NCI-H2081 treated with DMSO at 0.1 percent for 48 hours (cell line): ENCODE measurements at regions not wholly inside any gene's neighbourhood (a gene's known extent, or its start where the extent isn't known, plus 50 kb on each side); places are given as distances from the start of the nearest gene placed in this dataset.
"Not testable (repeated sequence)": the region's sequence is repeated elsewhere in the genome, so short reads cannot be mapped to it uniquely, and the experiment has no call there.

ENCODE experiments used
- DNase-seq: peaks from one replicate; lab custom pipeline; 2025; lab: John Stamatoyannopoulos, UW

DNA sequence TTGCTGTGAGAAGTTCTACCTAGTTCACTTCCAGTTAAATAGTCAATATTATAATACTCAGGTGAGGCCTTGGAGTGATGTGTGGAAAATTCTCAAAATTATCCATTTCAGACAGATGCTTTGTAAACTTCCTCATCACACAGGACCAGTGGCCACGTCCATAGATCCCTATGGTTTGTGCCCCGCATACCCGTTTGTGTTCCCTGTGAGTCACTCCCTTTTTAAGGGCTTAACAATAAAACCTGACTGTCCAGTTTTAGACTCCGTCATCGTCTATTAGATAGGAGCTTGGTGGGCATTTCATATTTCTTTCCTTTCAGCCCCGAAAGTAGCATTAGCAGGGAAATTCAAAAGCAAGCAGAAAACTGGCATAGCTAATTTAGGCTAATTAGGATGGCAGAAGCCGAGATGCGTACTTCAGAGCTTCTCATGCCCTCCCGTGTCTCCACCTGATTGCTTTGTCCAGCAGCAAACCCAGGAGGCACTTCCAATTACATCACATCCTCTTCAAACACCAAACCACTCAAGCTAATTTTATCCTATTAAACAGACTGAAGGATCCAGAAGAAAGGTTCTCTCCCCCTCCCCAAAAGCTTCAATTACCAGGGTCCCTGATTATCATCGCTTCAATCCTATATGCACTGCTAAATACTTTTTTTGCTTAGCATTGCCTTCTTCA, 186.6 kb upstream of the OTX2 start:
- no peak for DNase-seq

DNA sequence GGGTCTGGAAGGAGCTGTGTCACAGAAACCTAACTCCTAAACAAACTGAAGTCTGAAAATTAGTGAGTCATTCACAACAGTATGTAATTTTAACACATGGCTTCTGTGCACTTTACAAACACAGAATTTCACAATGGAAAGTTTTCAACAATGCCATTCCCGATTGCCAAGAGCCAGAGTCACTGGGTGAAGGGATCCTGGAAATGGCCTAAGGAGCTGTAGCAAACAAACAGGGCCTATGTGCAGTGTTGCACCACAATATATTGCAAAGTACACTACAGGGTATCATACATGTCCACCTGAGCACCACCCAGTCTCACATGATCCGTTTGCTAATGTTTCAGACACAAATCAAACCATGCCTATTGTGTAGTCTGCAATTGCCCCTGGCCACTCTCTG, 184.7 kb upstream of the OTX2 start:
- no peak for DNase-seq

- DNase-seq: no peak
Observed at GRCh38 chr14:56992332-56992820, 182.1 kb upstream of the OTX2 start.

GRCh38 chr14:56990991-56991627, 180.8 kb upstream of the OTX2 start:
- not testable (repeated sequence) for DNase-seq

GRCh38 chr14:56989359-56989758, 179.1 kb upstream of the OTX2 start:
- no peak for DNase-seq

GRCh38 chr14:56979936-56980335, 169.7 kb upstream of the OTX2 start:
- no peak for DNase-seq

GRCh38 chr14:56976211-56976610, 165.9 kb upstream of the OTX2 start:
- DNase-seq: no peak

- DNase-seq: no peak
Observed at GRCh38 chr14:56975521-56975920, 165.2 kb upstream of the OTX2 start.

GRCh38 chr14:56972948-56973347, 162.7 kb upstream of the OTX2 start:
- no peak for DNase-seq

GRCh38 chr14:56964895-56965294, 154.6 kb upstream of the OTX2 start:
- DNase-seq: no peak

DNA sequence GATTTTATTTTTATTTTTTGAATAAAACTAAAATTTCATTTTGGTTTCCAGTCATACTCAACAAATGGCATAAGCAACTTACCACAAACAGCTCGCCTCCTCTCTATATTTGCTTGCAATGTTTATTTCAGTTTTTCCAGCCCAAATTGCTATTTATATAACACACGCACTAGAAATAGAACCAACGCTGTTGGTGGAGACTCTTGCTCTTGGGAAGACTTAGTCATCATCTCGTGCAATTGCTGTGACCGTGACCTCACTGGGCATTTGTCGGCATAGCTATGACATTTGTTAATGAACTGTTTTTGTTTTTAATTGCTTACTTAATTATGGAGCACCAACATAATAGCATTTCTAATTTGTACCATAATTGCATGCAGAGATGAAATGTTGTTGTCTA, 153.1 kb upstream of the OTX2 start:
- no peak for DNase-seq

DNA sequence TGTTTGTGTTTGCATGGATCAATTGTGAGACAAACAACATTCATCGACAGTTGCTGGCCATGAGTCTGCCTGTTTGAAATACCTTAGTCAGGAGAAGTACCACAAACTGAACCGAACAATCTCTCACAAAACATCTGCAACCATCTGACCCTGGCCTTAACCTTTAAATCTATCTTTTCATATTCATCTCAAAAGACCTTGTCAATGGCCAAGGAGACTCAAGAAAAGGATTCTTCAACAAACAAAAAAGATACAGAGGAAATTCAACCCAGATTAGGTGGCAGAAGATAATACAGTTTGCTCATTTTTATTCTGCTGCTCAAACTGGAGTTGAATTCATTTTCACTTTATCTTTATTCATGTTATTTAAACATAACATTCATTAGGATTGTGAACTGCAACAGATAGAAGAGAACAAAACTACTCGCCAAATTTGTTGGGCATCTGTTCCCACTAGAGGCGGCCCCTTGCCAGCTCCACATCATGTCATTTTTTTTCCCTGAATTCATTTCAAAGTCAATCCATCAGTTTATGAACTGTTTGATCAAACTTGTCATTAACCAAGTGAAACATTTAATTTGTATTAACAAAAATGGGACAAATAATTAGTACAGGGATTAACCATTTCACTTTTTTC, 152.3 kb upstream of the OTX2 start:
- DNase-seq: no peak

DNA sequence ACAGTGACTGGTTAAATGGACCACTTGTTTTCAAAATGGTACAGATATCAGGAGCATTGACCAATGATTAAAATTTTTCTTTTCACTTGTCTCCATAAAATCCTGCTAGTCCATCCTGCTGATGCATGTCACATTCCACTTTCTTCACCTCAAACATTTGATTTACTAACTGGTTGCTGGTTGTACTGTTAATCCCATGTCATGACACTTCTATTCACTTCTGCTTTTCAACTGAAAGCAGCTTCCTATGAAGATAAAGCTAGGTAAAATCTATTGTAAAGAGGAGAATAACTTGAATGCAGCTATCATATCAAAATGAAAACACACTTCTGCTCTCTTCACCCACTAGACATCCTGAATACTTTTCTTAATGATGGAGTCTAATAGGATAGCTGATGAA, 149.6 kb upstream of the OTX2 start:
- no peak for DNase-seq

- DNase-seq: no peak
Observed at GRCh38 chr14:56959121-56959520, 148.8 kb upstream of the OTX2 start.

GRCh38 chr14:56956182-56956581, 145.9 kb upstream of the OTX2 start:
- DNase-seq: no peak

DNA sequence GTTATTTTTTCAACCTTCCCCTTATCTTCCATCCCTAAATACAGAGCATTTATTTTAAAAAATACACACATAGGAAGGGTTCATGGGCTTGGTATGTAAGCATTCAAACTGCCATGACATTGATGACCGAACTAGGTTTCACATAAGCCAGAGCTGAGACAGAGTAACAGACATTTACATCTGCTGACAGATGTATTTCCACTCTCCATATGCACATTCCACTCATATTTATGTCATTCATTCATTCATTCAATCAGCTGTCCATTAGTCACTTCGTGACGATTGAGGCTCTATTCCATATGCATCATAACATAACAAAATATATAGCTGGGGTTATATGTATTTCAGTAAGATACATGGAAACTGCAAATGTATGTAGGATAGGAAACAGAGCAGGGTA, 145.5 kb upstream of the OTX2 start:
- no peak for DNase-seq

GRCh38 chr14:56953884-56954283, 143.6 kb upstream of the OTX2 start:
- no peak for DNase-seq

GRCh38 chr14:56952766-56953473, 142.6 kb upstream of the OTX2 start:
- DNase-seq: no peak

DNA sequence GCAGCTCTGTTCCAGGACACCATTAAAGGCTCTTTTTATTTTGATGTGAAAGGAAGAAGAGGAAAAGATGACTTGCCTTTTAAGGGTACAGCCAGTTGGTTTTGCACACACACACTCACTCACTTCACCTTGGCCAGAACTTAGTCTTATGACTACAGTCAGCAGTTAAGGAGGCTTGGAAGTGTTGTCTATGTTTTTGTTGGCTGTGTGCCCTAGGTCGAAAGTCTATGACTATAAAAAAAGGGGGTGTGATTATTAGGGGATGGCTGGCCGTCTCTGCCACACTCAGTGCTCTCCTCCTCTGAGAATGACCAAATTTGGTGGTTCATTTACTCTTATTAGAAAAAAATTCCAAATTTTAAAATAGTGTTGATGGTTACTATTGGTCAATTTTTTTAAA, 139.5 kb upstream of the OTX2 start:
- no peak for DNase-seq

DNA sequence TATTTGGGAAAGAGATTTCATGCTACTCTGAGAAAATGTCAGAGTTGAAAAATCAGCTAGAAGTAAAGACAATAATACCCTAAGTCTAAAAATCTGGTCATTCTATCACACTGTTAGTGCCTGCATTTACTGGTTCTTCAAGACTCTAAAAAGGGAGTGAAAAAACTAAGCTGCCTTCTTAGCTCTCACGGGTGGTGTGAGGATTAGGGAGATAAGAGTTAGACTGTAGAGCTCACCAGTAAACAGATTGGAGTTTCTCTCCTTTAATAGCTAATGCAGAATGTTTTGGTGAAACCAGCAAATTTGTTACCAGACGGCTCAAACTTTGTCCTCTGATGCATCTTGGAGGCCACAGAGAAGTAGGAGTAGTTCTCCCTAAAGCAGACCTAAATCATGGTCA, 135.0 kb upstream of the OTX2 start:
- no peak for DNase-seq

GRCh38 chr14:56944397-56944796, 134.1 kb upstream of the OTX2 start:
- DNase-seq: no peak

GRCh38 chr14:56933446-56933845, 123.2 kb upstream of the OTX2 start:
- DNase-seq: no peak
